K562 (cell line): ENCODE measurements at regions not wholly inside any gene's neighbourhood (a gene's known extent, or its start where the extent isn't known, plus 50 kb on each side); places are given as distances from the start of the nearest gene placed in this dataset.

Experiments used
- ATAC-seq: fragments of 200-7000 bp; cut with Tn5 transposase; 3 replicates; pipeline ENCODE4 v1.9.1; 2020; ENCODE audit warnings: moderate library complexity
- BruUV-seq: library from RNA; stranded (reverse); fragments of 400-500 nt; replicated peaks from 2 replicates; lab custom pipeline; 2021; lab: Mats Ljungman, UMichigan
- CTCF ChIA-PET: fragments of 300-600 bp; formaldehyde crosslinking; extraction: SDS; loops from one replicate; lab custom pipeline; 2021; ENCODE audit warnings: low intra/inter-chr PET ratio; lab: Yijun Ruan, JAX
- POLR2A ChIA-PET: fragments of 300-600, 350-650 bp; sonication (Branson Sonifier 250); formaldehyde crosslinking; extraction: SDS; loops from one replicate; lab custom pipeline; 2021; ENCODE audit warnings: antibody characterized with exemption, inconsistent platforms; lab: Yijun Ruan, JAX
- DNase-seq, 4 experiments: peaks; one replicate each; pipeline versions ENCODE4 v3.0.0 to v3.0.0-alpha.2; 2011 to 2018; ENCODE audit warnings: low spot score in 3 of 4, mixed read lengths in 3 of 4; ENCODE audit errors: extremely low read depth in 1 of 4
- FAIRE-seq: peaks from 2 replicates; lab custom pipeline; 2011; peaks lifted over from hg19 to GRCh38; lab: Jason Lieb, UNC
- H2AFZ ChIP-seq: 2 replicates; pipeline ENCODE4 v1.6.0; 2011; ENCODE audit warnings: low read depth, low read length, control low read depth, inconsistent platforms
- H3K27ac ChIP-seq: fragments of 200-600 bp; 3 replicates; pipeline ENCODE4 v1.8.0; 2011; ENCODE audit warnings: low read depth, mild to moderate bottlenecking, control low read depth, inconsistent platforms, low read length, moderate library complexity, mixed read lengths; ENCODE audit errors: extremely low read depth
- H3K27me3 ChIP-seq, 2 experiments: fragments of 300-600 bp in 1 of 2; 2 replicates in 1 of 2; 3 replicates in 1 of 2; pipeline versions ENCODE4 v1.6.0 to v1.8.0; 2011; ENCODE audit warnings: inconsistent platforms in 2 of 2, low read length in 2 of 2, mild to moderate bottlenecking in 1 of 2, mixed read lengths in 1 of 2, moderate library complexity in 1 of 2; ENCODE audit not compliant: control insufficient read depth in 2 of 2, insufficient read depth in 2 of 2
- H3K36me3 ChIP-seq: fragments of 300-600 bp; 3 replicates; pipeline ENCODE4 v1.8.0; 2011; ENCODE audit warnings: mild to moderate bottlenecking, low read length, inconsistent platforms; ENCODE audit not compliant: control insufficient read depth, insufficient read depth
- H3K4me1 ChIP-seq, 2 experiments: fragments of 200-600 bp in 1 of 2; replicated peaks in 1 of 2; 2 replicates in 1 of 2; 3 replicates in 1 of 2; pipeline versions ENCODE4 v1.5.1 to v1.8.0; 2011; ENCODE audit warnings: inconsistent platforms in 2 of 2, low read length in 2 of 2, mild to moderate bottlenecking in 1 of 2, mixed read lengths in 1 of 2, moderate library complexity in 1 of 2; ENCODE audit not compliant: control insufficient read depth in 2 of 2, insufficient read depth in 2 of 2
- H3K4me2 ChIP-seq: 2 replicates; pipeline ENCODE4 v1.6.1; 2011; ENCODE audit warnings: low read length, control low read depth, inconsistent platforms, mixed read lengths; ENCODE audit not compliant: insufficient read depth
- H3K4me3 ChIP-seq: fragments of 200-600 bp; sonication (generic), shearing (Covaris generic); 2 replicates; pipeline ENCODE4 v1.5.1; 2016; ENCODE audit warnings: control low read depth, inconsistent platforms
- H3K79me2 ChIP-seq: fragments of 200-600 bp; 3 replicates; pipeline ENCODE4 v1.8.0; 2011; ENCODE audit warnings: low read length, inconsistent platforms; ENCODE audit not compliant: control insufficient read depth, insufficient read depth
- H3K9ac ChIP-seq, 2 experiments: 2 replicates each; pipeline versions ENCODE4 v1.6.0 to v1.6.1; 2011; ENCODE audit warnings: low read depth in 2 of 2, low read length in 2 of 2, control low read depth in 1 of 2, inconsistent platforms in 1 of 2, mild to moderate bottlenecking in 1 of 2, mixed read lengths in 1 of 2; ENCODE audit not compliant: insufficient read depth in 1 of 2
- H3K9me1 ChIP-seq: one replicate; pipeline ENCODE4 v1.6.0; 2011; ENCODE audit warnings: inconsistent platforms, mild to moderate bottlenecking, low read length, moderate library complexity; ENCODE audit not compliant: control insufficient read depth, insufficient read depth
- H3K9me3 ChIP-seq: replicated peaks from 2 replicates; pipeline ENCODE4 v1.5.1; 2011; ENCODE audit warnings: low read depth, low read length, inconsistent platforms; ENCODE audit not compliant: control insufficient read depth, insufficient read depth
- H4K20me1 ChIP-seq: replicated peaks from 2 replicates; pipeline ENCODE4 v1.6.1; 2011; ENCODE audit warnings: low read length, inconsistent platforms, mixed read lengths; ENCODE audit not compliant: control insufficient read depth, insufficient read depth
- CEBPB ChIP-seq: fragments of 450-650 bp; IDR thresholded peaks from 2 replicates; pipeline ENCODE4 v1.6.1; 2016; ENCODE audit warnings: missing genetic modification characterization, missing compliant biosample characterization
- CREB5 ChIP-seq: fragments of 250-450 bp; sonication (Bioruptor Pico); IDR thresholded peaks from 2 replicates; pipeline ENCODE4 v1.5.0; 2020; ENCODE audit warnings: mild to moderate bottlenecking
- HDAC1 ChIP-seq, 2 experiments: fragments of 450-650 bp; IDR thresholded peaks; 2 replicates each; pipeline ENCODE4 v1.6.1; 2016 to 2017; ENCODE audit warnings: inconsistent platforms in 1 of 2, mild to moderate bottlenecking in 1 of 2, moderate library complexity in 1 of 2
- NBN ChIP-seq: fragments of 450-650 bp; IDR thresholded peaks from 2 replicates; pipeline ENCODE4 v1.6.1; 2016; ENCODE audit warnings: low read depth, mild to moderate bottlenecking
- NCOR1 ChIP-seq: fragments of 450-650 bp; IDR thresholded peaks from 2 replicates; pipeline ENCODE4 v1.6.1; 2016; ENCODE audit warnings: mild to moderate bottlenecking, moderate library complexity
- SNIP1 ChIP-seq: fragments of 450-650 bp; IDR thresholded peaks from 2 replicates; pipeline ENCODE4 v1.7.1; 2017; ENCODE audit warnings: low read depth, mild to moderate bottlenecking
- SRSF7 ChIP-seq: fragments of 200-400 bp; formaldehyde crosslinking; optimal IDR thresholded peaks from 2 replicates; pipeline ENCODE3; 2017; ENCODE audit warnings: mild to moderate bottlenecking, low read depth, low read length
- ZBED1 ChIP-seq: IDR thresholded peaks from 2 replicates; pipeline ENCODE4 v1.6.1; 2014
- ZBTB2 ChIP-seq: fragments of 450-650 bp; IDR thresholded peaks from 2 replicates; pipeline ENCODE4 v1.6.1; 2016; ENCODE audit warnings: antibody characterized with exemption
- ZNF324 ChIP-seq: fragments of 250-450 bp; sonication (Bioruptor Pico); IDR thresholded peaks from 2 replicates; pipeline ENCODE4 v1.4.0; 2020; ENCODE audit warnings: mild to moderate bottlenecking
- ZNF644 ChIP-seq: fragments of 200-800 bp; sonication (Bioruptor generic); IDR thresholded peaks from 2 replicates; pipeline ENCODE4 v1.6.1; 2016; ENCODE audit warnings: low read depth, missing genetic modification characterization, missing compliant biosample characterization
- WGBS: fragments of 100-300 bp; shearing (Covaris generic); methylation state at CpG from one replicate; pipeline ENCODE4 v1.1.6; 2016; ENCODE audit warnings: low coverage, mixed read lengths; ENCODE audit not compliant: insufficient coverage; ENCODE audit errors: missing lambda C conversion rate; 5-methylcytosine and 5-hydroxymethylcytosine counted together
- in situ Hi-C: fragments of 300-500 bp; cut with MboI; formaldehyde crosslinking; loops from 4 replicates; pipeline ENCODE4 v1.15.0; 2018; ENCODE audit warnings: inconsistent platforms, mixed read lengths
- intact Hi-C: fragments of 100-400 bp; cut with micrococcal nuclease; formaldehyde crosslinking; loops from 2 replicates; pipeline ENCODE4 v1.14.2; 2022

- ChIA-PET POLR2A (interaction anchor here (0.7 to 1.9 kb wide), 2 partner anchors 13 to 93 kb away, joined by 3 to 5 read pairs; no protein-coding TSS in a partner anchor), CTCF (no interaction called here)
- WGBS: 20% methylated on average over 1 of the region's 1 CpG
Measured at GRCh38 chr17:62156949-62157348, 91.9 kb upstream of the MED13 start.

More at GRCh38 chr17:62156949-62157348, 91.9 kb upstream of the MED13 start:
- in situ Hi-C loops (no loop called here), intact Hi-C loops (no loop called here)
- Histone ChIP-seq H3K79me2 (no peaks in the 10 kb centered on the region), H3K9ac (no peak overlapping the region), H2AFZ (peak overlapping the region; percentile 74), H3K4me3 (no peak overlapping the region), H3K9me3 (no peaks in the 10 kb centered on the region), H3K4me1 (no peaks in the 10 kb centered on the region; a peak in 3 of 5 replicates), H3K27ac (no peak overlapping the region), H3K9me1 (no peaks in the 10 kb centered on the region), H3K4me2 (no peak overlapping the region), H3K27me3 (no peaks in the 10 kb centered on the region), H3K36me3 (no peaks in the 10 kb centered on the region), H4K20me1 (no peaks in the 10 kb centered on the region)
- ATAC-seq (no peak), FAIRE-seq (no peak), DNase-seq (no peak)
- BruUV-seq: no TSS peak
- TF ChIP-seq CREB5 (CRISPR knock-in tag): no peak
- TF ChIP-seq ZBTB2: no peak
- TF ChIP-seq SRSF7: no peak
- TF ChIP-seq NCOR1: no peak
- TF ChIP-seq NBN: no peak
- TF ChIP-seq SNIP1: no peak
- TF ChIP-seq ZBED1: no peak
- no peak for TF ChIP-seq ZNF324
- TF ChIP-seq ZNF644: no peak
- no peak for TF ChIP-seq CEBPB
- no peak for TF ChIP-seq HDAC1 (IDR thresholded peaks at IDR 0.05)
